Muscle of leg (tissue), 3 donors: ENCODE measurements at regions not wholly inside any gene's neighbourhood (a gene's known extent, or its start where the extent isn't known, plus 50 kb on each side); places are given as distances from the start of the nearest gene placed in this dataset.

Experiments used
- DNase-seq: peaks from one replicate; pipeline ENCODE4 v3.0.0; 2013
- H3K27ac ChIP-seq: one replicate; pipeline ENCODE4 v1.5.1; 2013; ENCODE audit warnings: mild to moderate bottlenecking, low read length, control low read depth
- H3K27me3 ChIP-seq: one replicate; pipeline ENCODE4 v1.6.1; 2013; ENCODE audit warnings: low read length; ENCODE audit not compliant: control insufficient read depth, insufficient read depth
- H3K36me3 ChIP-seq: one replicate; pipeline ENCODE4 v1.6.1; 2013; ENCODE audit warnings: low read length; ENCODE audit not compliant: control insufficient read depth, insufficient read depth
- H3K4me1 ChIP-seq: one replicate; pipeline ENCODE4 v1.6.1; 2013; ENCODE audit warnings: low read length; ENCODE audit not compliant: control insufficient read depth, insufficient read depth
- H3K4me3 ChIP-seq: one replicate; pipeline ENCODE4 v1.5.1; 2013; ENCODE audit warnings: low read length, control low read depth
- H3K9me3 ChIP-seq: replicated peaks from 2 replicates; pipeline ENCODE4 v1.6.1; 2013; ENCODE audit warnings: low read depth, low read length; ENCODE audit not compliant: control insufficient read depth
- WGBS: methylation state at CpG from one replicate; pipeline ENCODE4 v1.1.5; 2013; ENCODE audit warnings: missing lambda C conversion rate; ENCODE audit not compliant: insufficient coverage; 5-methylcytosine and 5-hydroxymethylcytosine counted together

DNA sequence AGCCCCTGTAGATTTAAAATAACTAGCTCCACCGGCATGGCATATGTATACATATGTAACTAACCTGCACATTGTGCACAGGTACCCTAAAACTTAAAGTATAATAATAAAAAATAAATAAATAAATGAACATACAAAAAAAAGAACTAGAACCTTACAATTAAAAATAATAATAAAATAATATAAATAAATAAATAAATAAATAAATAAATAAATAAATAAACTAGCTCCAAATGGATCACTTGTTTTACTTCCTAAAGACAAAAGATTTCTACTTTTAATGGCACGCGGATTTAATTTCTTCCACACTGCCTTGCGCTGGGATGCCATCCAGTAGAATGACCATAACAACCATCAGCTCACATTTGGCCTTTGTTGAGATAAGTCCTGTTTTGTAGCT lies 141.0 kb upstream of the NRSN1 start:
- Histone ChIP-seq H3K27me3 (no peaks in the 10 kb centered on the region), H3K4me1 (no peaks in the 10 kb centered on the region), H3K27ac (no peak overlapping the region), H3K4me3 (no peak overlapping the region), H3K36me3 (no peaks in the 10 kb centered on the region), H3K9me3 (no peaks in the 10 kb centered on the region)
- DNase-seq: no peak
- WGBS: no CpG with 5 or more reads among the region's 4 CpGs

DNA sequence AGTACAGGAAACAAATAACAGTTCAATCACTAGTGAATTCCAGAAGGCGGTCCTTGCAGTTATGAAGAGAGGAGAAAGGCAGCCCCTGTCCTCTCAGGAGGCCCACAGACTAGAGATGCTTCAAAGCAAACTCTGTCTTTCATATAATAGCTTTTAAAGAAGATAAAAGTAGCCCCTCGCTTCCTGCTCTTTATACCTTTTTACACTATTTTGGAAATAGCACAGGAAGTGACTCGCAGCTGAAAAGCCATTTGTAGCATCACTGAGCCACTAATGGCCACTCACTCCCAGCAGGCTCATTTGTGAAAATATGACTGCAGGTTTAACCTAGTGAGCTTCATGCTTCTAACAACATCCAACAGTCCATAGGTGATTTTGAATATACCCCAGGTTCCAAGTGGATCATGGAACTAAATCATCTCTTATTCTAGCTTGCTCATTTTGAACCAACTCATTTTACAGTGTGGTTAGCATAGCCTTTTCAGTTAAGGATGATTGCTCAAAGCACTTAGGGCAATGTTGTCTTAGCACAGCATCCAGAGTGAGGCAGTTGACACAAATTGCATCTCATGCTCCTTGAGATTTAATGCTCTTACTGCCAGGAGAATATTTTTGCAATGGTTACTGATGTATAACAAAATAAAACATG lies 136.0 kb upstream of the NRSN1 start:
- DNase-seq: no peak
- H3K27me3 ChIP-seq: no peaks in the 10 kb centered on the region
- no peak overlapping the region for H3K4me3 ChIP-seq
- H3K27ac ChIP-seq: no peak overlapping the region
- no peaks in the 10 kb centered on the region for H3K36me3 ChIP-seq
- no peaks in the 10 kb centered on the region for H3K4me1 ChIP-seq
- H3K9me3 ChIP-seq: no peaks in the 10 kb centered on the region
- whole genome bisulfite sequencing: 57% methylated on average over 1 of the region's 3 CpGs

DNA sequence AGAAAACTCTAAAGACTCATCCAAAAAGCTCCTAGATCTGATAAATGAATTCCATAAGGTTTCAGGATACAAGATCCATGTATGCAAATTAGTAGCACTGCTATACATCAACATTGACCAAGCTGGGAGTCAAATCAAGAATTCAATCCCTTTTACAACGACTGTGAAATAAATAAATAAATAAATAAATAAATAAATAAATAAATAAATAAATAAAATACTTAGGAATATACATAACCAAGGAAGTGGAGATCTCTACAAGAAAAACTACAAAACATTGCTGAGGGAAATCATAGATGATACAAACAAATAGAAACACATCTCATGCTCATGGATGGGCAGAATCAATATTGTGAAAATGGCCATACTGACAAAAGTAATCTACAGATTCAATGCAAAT lies 132.0 kb upstream of the NRSN1 start:
- no peak overlapping the region for H3K4me3 ChIP-seq
- no peaks in the 10 kb centered on the region for H3K36me3 ChIP-seq
- DNase-seq: no peak
- no CpG with 5 or more reads among the region's 1 CpG for WGBS
- H3K4me1 ChIP-seq: no peaks in the 10 kb centered on the region
- H3K27ac ChIP-seq: no peak overlapping the region
- no peaks in the 10 kb centered on the region for H3K27me3 ChIP-seq
- H3K9me3 ChIP-seq: no peaks in the 10 kb centered on the region

DNA sequence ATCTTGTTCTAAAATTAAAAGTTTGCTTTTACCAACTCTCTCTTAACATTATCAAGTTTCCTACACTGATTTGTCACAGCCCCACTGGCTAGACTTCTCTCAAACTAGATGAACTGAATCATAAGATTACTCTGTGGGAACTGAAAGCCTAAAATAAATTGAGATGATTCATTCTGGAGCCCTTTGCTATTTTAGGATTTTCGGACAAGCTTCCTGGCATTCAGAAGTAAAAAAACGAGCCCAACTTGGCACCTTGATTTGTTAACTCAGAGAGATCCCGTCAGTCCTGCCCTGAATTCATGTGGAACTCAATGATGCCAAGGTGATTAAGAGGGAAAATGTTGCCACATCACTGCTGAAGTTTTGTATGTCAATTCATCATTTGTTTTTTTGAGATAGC lies 122.0 kb upstream of the NRSN1 start:
- H3K36me3 ChIP-seq: no peaks in the 10 kb centered on the region
- H3K4me3 ChIP-seq: no peak overlapping the region
- no peaks in the 10 kb centered on the region for H3K4me1 ChIP-seq
- no peak overlapping the region for H3K27ac ChIP-seq
- H3K27me3 ChIP-seq: no peaks in the 10 kb centered on the region
- WGBS: 57% methylated on average over 3 of the region's 3 CpGs
- no peaks in the 10 kb centered on the region for H3K9me3 ChIP-seq
- DNase-seq: peak; percentile 15

DNA sequence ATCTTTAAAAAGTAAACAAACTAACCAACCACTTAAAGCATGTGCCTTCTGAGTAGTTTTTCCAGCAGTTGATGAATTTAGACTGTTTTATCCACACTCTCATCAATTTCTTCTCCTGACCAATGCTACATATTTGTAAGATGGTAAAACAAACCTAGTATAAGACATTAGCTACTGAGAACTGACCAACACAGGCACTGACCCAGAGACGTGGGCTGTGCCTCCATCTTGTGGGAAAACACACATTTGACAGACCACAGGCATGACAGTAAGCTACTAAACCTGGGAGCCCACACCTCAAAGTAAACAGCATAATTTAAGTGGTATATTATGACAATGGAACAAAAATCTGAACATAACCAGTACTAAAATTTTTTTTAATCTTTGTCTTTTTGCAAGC lies 121.4 kb upstream of the NRSN1 start:
- H3K4me1 ChIP-seq: no peaks in the 10 kb centered on the region
- no CpG with 5 or more reads among the region's 1 CpG for whole genome bisulfite sequencing
- DNase-seq: peak; percentile 9
- no peaks in the 10 kb centered on the region for H3K9me3 ChIP-seq
- no peak overlapping the region for H3K4me3 ChIP-seq
- no peaks in the 10 kb centered on the region for H3K27me3 ChIP-seq
- no peak overlapping the region for H3K27ac ChIP-seq
- H3K36me3 ChIP-seq: no peaks in the 10 kb centered on the region

DNA sequence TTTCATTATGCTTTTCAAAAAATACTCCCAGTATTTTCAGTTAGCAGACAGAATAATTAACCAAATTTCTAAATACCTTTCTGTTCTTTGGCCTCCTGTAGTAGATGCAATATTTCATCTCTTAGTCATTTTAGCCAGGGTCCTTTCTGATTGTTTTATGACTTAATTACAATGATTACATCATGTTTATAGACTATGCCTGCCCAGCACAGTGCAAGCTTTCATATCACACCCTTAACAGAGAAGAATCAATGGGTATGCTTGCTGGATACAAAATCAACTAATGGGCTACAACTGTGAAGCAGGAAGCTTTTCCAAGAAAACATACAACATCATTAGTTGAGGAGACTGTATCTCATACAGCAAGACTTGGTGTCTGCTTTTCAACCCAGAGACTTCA lies 119.8 kb upstream of the NRSN1 start:
- no peak for DNase-seq
- H3K9me3 ChIP-seq: no peaks in the 10 kb centered on the region
- no peak overlapping the region for H3K4me3 ChIP-seq
- H3K4me1 ChIP-seq: no peaks in the 10 kb centered on the region
- H3K27me3 ChIP-seq: no peaks in the 10 kb centered on the region
- H3K27ac ChIP-seq: no peak overlapping the region
- H3K36me3 ChIP-seq: no peaks in the 10 kb centered on the region

DNA sequence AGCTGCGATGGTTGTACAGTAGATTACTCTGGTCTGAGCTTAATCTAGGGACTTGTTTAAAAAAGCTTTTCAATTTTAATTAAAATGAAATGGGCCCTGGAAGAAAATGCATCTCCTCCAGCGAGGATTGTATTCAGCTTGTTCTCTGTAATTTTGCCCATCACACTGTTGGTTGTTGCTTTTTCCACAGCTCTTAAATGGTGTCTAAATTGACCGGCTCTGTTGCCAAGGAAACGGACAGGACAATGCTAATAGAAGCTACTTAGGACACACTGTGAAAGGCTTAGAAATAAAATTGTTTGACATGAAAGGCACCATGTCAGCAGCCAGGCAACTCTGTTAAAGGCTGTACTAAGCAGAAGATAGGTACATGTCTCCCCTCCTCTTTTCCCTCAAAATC lies 116.7 kb upstream of the NRSN1 start:
- Histone ChIP-seq H3K4me3 (no peak overlapping the region), H3K9me3 (peaks cover 2% of the 10 kb centered on the region), H3K27me3 (no peaks in the 10 kb centered on the region), H3K36me3 (no peaks in the 10 kb centered on the region), H3K27ac (no peak overlapping the region), H3K4me1 (no peaks in the 10 kb centered on the region)
- WGBS: 73% methylated on average over 3 of the region's 4 CpGs
- DNase-seq: no peak

DNA sequence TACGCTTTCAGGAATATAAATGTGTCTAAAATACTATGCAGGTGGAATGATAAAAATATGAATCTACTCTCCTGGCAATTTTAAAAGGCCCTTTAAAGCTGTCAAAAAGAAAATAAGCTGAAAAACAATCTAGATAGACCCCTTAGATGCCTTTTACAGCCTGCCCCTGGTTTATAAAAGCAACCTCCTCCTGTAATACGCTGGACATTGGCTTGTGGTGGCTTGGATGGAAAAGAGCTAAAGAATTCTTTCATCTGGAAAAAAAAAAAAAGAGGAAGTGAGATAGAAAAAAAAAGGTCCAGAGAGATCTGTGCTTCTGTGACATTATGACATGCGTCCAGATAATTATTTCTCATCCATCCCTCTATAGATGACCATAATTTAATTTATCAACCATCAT lies 115.9 kb upstream of the NRSN1 start:
- no CpG with 5 or more reads among the region's 3 CpGs for WGBS
- Histone ChIP-seq H3K27ac (no peak overlapping the region), H3K4me3 (no peak overlapping the region), H3K9me3 (peaks cover 2% of the 10 kb centered on the region), H3K36me3 (no peaks in the 10 kb centered on the region), H3K4me1 (no peaks in the 10 kb centered on the region), H3K27me3 (no peaks in the 10 kb centered on the region)
- no peak for DNase-seq

DNA sequence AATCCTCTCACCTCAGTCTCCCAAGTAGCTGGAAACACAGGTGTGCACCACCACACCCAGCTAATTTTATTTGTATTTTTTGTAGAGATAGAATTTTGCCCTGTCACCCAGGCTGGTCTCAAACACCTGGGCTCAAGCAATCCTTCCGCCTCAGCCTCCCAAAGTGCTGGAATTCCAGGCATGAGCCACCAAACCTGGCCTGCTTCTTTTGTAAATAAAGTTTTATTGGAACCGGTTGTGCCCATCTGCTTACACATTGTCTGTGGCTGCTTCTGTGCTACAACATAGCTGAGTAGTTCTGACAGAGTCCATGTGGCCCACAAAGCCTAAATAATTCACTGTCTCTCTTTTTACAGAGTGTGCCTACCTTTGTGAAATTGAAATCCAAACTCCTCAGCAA lies 109.7 kb upstream of the NRSN1 start:
- Histone ChIP-seq H3K36me3 (no peaks in the 10 kb centered on the region), H3K27ac (no peak overlapping the region)

DNA sequence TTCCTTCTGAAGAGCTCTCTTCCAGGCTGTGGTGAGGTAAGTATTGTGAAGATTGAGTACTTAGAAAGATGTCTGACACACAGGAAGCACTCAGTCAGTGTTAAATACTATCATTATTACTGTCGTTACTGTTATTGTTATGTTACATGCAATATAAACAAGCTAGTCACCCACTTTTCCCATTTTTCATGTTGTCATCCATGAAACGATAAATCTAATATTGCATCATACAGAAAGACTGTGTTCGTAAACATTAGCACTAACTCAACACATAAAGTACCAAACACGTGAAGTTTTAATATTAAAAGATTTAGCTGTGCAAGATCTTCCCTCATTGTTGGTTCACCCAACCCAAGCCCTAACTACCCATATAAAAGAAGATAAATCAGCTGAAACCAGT lies 109.2 kb upstream of the NRSN1 start:
- Histone ChIP-seq H3K27me3 (no peaks in the 10 kb centered on the region), H3K36me3 (no peaks in the 10 kb centered on the region), H3K27ac (no peak overlapping the region), H3K4me3 (no peak overlapping the region), H3K9me3 (no peaks in the 10 kb centered on the region), H3K4me1 (no peaks in the 10 kb centered on the region)
- no peak for DNase-seq
- no CpG with 5 or more reads among the region's 4 CpGs for WGBS

More for the DNA sequence above, 109.7 kb upstream of the NRSN1 start:
- H3K4me3 ChIP-seq: no peak overlapping the region
- 100% methylated on average over 2 of the region's 2 CpGs for WGBS
- DNase-seq: no peak
- peaks cover 2% of the 10 kb centered on the region for H3K9me3 ChIP-seq
- H3K27me3 ChIP-seq: no peaks in the 10 kb centered on the region
- no peaks in the 10 kb centered on the region for H3K4me1 ChIP-seq

DNA sequence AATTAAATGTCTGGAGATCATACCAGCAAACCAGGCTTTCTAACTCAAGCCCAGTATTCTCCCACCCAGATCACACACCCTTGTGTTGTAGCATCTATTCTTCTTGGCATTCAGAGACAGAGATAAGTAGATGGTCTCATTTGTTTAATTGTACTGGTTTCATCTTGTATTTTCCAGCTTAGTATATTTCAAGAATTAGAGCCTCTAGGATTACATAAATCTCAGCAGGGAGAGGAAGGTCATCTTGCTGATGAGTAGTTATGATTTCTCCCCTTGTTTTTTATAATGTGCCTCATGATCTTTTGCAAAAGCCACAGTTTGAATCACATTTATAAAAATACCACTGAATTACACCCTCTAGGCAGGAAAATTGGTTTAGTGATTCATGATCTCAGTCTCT lies 106.6 kb upstream of the NRSN1 start:
- no peak for DNase-seq
- Histone ChIP-seq H3K36me3 (no peaks in the 10 kb centered on the region), H3K9me3 (no peaks in the 10 kb centered on the region), H3K4me1 (no peaks in the 10 kb centered on the region), H3K27ac (no peak overlapping the region), H3K4me3 (no peak overlapping the region), H3K27me3 (no peaks in the 10 kb centered on the region)
